Dedifferentiated amniotic fluid mesenchymal stem cell (primary cell): ENCODE measurements at regions not wholly inside any gene's neighbourhood (a gene's known extent, or its start where the extent isn't known, plus 50 kb on each side); places are given as distances from the start of the nearest gene placed in this dataset.

Experiments
- DNase-seq: peaks from one replicate; pipeline ENCODE4 v3.0.0-alpha.2; 2016; ENCODE audit errors: extremely low spot score

- DNase-seq = no peak
Measured at GRCh38 chr4:24476282-24476681, 108.1 kb downstream of the DHX15 start.

GRCh38 chr4:24475756-24476155 is 108.6 kb downstream of the DHX15 start:
- DNase-seq = no peak

- peak; percentile 45 for DNase-seq
Measured at GRCh38 chr4:24473309-24473721, 111.0 kb downstream of the DHX15 start.

GRCh38 chr4:24472514-24473308 is 111.6 kb downstream of the DHX15 start:
- DNase-seq = peak; percentile 39

- no peak for DNase-seq
Measured at GRCh38 chr4:24472161-24472510, 112.2 kb downstream of the DHX15 start.

GRCh38 chr4:24471486-24472160 is 112.7 kb downstream of the DHX15 start:
- DNase-seq = no peak

- no peak for DNase-seq
Measured at GRCh38 chr4:24470666-24471485, 113.5 kb downstream of the DHX15 start.

- DNase-seq = no peak
Measured at GRCh38 chr4:24468071-24468470, 116.3 kb downstream of the DHX15 start.

- no peak for DNase-seq
Measured at GRCh38 chr4:24464566-24464965, 119.8 kb downstream of the DHX15 start.

GRCh38 chr4:24456431-24456830 is 127.9 kb downstream of the DHX15 start:
- no peak for DNase-seq

- no peak for DNase-seq
Measured at GRCh38 chr4:24453951-24454350, 130.4 kb downstream of the DHX15 start.

GRCh38 chr4:24451870-24452269 is 132.5 kb downstream of the DHX15 start:
- no peak for DNase-seq

GRCh38 chr4:24443200-24443599 is 141.2 kb downstream of the DHX15 start:
- DNase-seq = no peak

GRCh38 chr4:24440765-24441164 is 143.6 kb downstream of the DHX15 start:
- DNase-seq = no peak

- DNase-seq = no peak
Measured at GRCh38 chr4:24434241-24434640, 150.1 kb downstream of the DHX15 start.

GRCh38 chr4:24433515-24434214 is 150.7 kb downstream of the DHX15 start:
- DNase-seq = no peak

- no peak for DNase-seq
Measured at GRCh38 chr4:24428850-24429249, 155.5 kb downstream of the DHX15 start.

- DNase-seq = no peak
Measured at GRCh38 chr4:24426557-24426956, 157.8 kb downstream of the DHX15 start.

GRCh38 chr4:24425863-24426262 is 158.5 kb downstream of the DHX15 start:
- DNase-seq = no peak

- DNase-seq = no peak
Measured at GRCh38 chr4:24423670-24424069, 160.7 kb downstream of the DHX15 start.

- DNase-seq = no peak
Measured at GRCh38 chr4:24422644-24423043, 161.7 kb downstream of the DHX15 start.
